IMR-90 (cell line): ENCODE measurements at regions not wholly inside any gene's neighbourhood (a gene's known extent, or its start where the extent isn't known, plus 50 kb on each side); places are given as distances from the start of the nearest gene placed in this dataset.

ENCODE experiments used
- ATAC-seq: fragments of 200-7000 bp; cut with Tn5 transposase; 2 replicates; pipeline ENCODE4 v1.9.1; 2020; ENCODE audit warnings: low read depth, mild to moderate bottlenecking, moderate library complexity
- BruUV-seq: library from RNA; stranded (reverse); fragments of 400-500 nt; replicated peaks from 2 replicates; lab custom pipeline; 2021; lab: Mats Ljungman, UMichigan
- CTCF ChIA-PET: fragments of 300-600 bp; formaldehyde crosslinking; extraction: SDS; loops from one replicate; lab custom pipeline; 2021; ENCODE audit warnings: antibody characterized with exemption; lab: Yijun Ruan, JAX
- POLR2A ChIA-PET: fragments of 300-600 bp; sonication (Branson Sonifier 250); formaldehyde crosslinking; loops from one replicate; lab custom pipeline; 2022; ENCODE audit warnings: antibody characterized with exemption; ENCODE audit not compliant: unreplicated experiment; lab: Charles Lee
- DNase-seq: peaks from one replicate; pipeline ENCODE4 v3.0.0; 2013
- H2AFZ ChIP-seq: replicated peaks from 2 replicates; pipeline ENCODE3; 2013; ENCODE audit warnings: low read length, mild to moderate bottlenecking; ENCODE audit not compliant: poor library complexity
- H2AK5ac ChIP-seq: 2 replicates; pipeline ENCODE4 v1.6.1; 2013; ENCODE audit warnings: low read depth, low read length, inconsistent platforms
- H2AK9ac ChIP-seq: replicated peaks from 2 replicates; pipeline ENCODE3; 2013; ENCODE audit warnings: mild to moderate bottlenecking, low read depth, low read length, moderate library complexity; ENCODE audit not compliant: poor library complexity
- H2BK120ac ChIP-seq: 2 replicates; pipeline ENCODE4 v1.6.1; 2013; ENCODE audit warnings: low read depth, low read length, inconsistent platforms
- H2BK15ac ChIP-seq: 3 replicates; pipeline ENCODE4 v1.6.1; 2013; ENCODE audit warnings: low read depth, low read length, inconsistent platforms
- H2BK20ac ChIP-seq: 2 replicates; pipeline ENCODE4 v1.6.1; 2013; ENCODE audit warnings: low read depth, mild to moderate bottlenecking, inconsistent platforms, low read length, moderate library complexity
- H2BK5ac ChIP-seq: 2 replicates; pipeline ENCODE4 v1.6.1; 2013; ENCODE audit warnings: mild to moderate bottlenecking, low read depth, low read length, inconsistent platforms; ENCODE audit not compliant: poor library complexity, severe bottlenecking
- H3K14ac ChIP-seq: replicated peaks from 2 replicates; pipeline ENCODE4 v1.6.1; 2013; ENCODE audit warnings: low read depth, low read length, inconsistent platforms
- H3K18ac ChIP-seq: 2 replicates; pipeline ENCODE4 v1.6.1; 2013; ENCODE audit warnings: low read depth, low read length, control low read depth
- H3K23ac ChIP-seq: 2 replicates; pipeline ENCODE4 v1.6.1; 2013; ENCODE audit warnings: low read depth, low read length, inconsistent platforms
- H3K27ac ChIP-seq: 2 replicates; pipeline ENCODE4 v1.5.1; 2013; ENCODE audit warnings: mild to moderate bottlenecking, control low read depth, low read length; ENCODE audit not compliant: insufficient read depth
- H3K27me3 ChIP-seq: 2 replicates; pipeline ENCODE4 v1.6.1; 2013; ENCODE audit warnings: low read length; ENCODE audit not compliant: control insufficient read depth, insufficient read depth
- H3K36me3 ChIP-seq: 2 replicates; pipeline ENCODE4 v1.6.1; 2013; ENCODE audit warnings: low read length, mixed read lengths; ENCODE audit not compliant: control insufficient read depth, insufficient read depth
- H3K4ac ChIP-seq: 2 replicates; pipeline ENCODE4 v1.6.1; 2013; ENCODE audit warnings: low read depth, low read length, inconsistent platforms
- H3K4me1 ChIP-seq: 2 replicates; pipeline ENCODE4 v1.6.1; 2013; ENCODE audit warnings: low read length, mixed read lengths; ENCODE audit not compliant: control insufficient read depth, insufficient read depth
- H3K4me2 ChIP-seq: 2 replicates; pipeline ENCODE4 v1.6.1; 2013; ENCODE audit warnings: low read depth, mild to moderate bottlenecking, control low read depth, low read length, moderate library complexity
- H3K4me3 ChIP-seq: 2 replicates; pipeline ENCODE4 v1.5.1; 2013; ENCODE audit warnings: low read depth, mild to moderate bottlenecking, control low read depth, low read length, moderate library complexity; ENCODE audit not compliant: insufficient read depth
- H3K56ac ChIP-seq: 2 replicates; pipeline ENCODE4 v1.6.1; 2013; ENCODE audit warnings: low read length, inconsistent platforms; ENCODE audit not compliant: insufficient read depth; ENCODE audit errors: extremely low read depth
- H3K79me1 ChIP-seq, 2 experiments: 2 replicates each; pipeline ENCODE4 v1.6.1; 2013; ENCODE audit warnings: low read length in 2 of 2, inconsistent platforms in 1 of 2, low read depth in 1 of 2
- H3K9ac ChIP-seq: 2 replicates; pipeline ENCODE4 v1.6.1; 2013; ENCODE audit warnings: low read depth, low read length, control low read depth
- H3K9me1 ChIP-seq: 2 replicates; pipeline ENCODE4 v1.6.1; 2013; ENCODE audit warnings: low read length, inconsistent platforms; ENCODE audit not compliant: insufficient read depth
- H3K9me3 ChIP-seq: 2 replicates; pipeline ENCODE4 v1.6.1; 2013; ENCODE audit warnings: low read length; ENCODE audit not compliant: control insufficient read depth, insufficient read depth
- H4K20me1 ChIP-seq: 2 replicates; pipeline ENCODE4 v1.6.1; 2013; ENCODE audit warnings: low read length, inconsistent platforms; ENCODE audit not compliant: insufficient read depth
- H4K5ac ChIP-seq: 2 replicates; pipeline ENCODE4 v1.6.1; 2013; ENCODE audit warnings: mild to moderate bottlenecking, low read depth, low read length, control low read depth
- H4K8ac ChIP-seq, 2 experiments: 2 replicates each; pipeline ENCODE4 v1.6.1; 2013; ENCODE audit warnings: low read depth in 2 of 2, low read length in 2 of 2, control low read depth in 1 of 2, inconsistent platforms in 1 of 2
- H4K91ac ChIP-seq: 2 replicates; pipeline ENCODE4 v1.6.1; 2013; ENCODE audit warnings: low read depth, low read length, inconsistent platforms; ENCODE audit not compliant: insufficient read depth
- CEBPB ChIP-seq: IDR thresholded peaks from 2 replicates; pipeline ENCODE4 v1.6.1; 2012; ENCODE audit warnings: low read depth, low read length, improper control_type of control experiment
- CTCF ChIP-seq: conservative IDR thresholded peaks from 2 replicates; pipeline ENCODE4 v1.5.1; 2012; ENCODE audit warnings: mild to moderate bottlenecking, low read depth, low read length, improper control_type of control experiment
- MAZ ChIP-seq: IDR thresholded peaks from 2 replicates; pipeline ENCODE4 v1.6.1; 2012; ENCODE audit warnings: low read depth, mild to moderate bottlenecking, low read length, improper control_type of control experiment, moderate library complexity, borderline replicate concordance
- MXI1 ChIP-seq: IDR thresholded peaks from 2 replicates; pipeline ENCODE4 v1.6.1; 2012; ENCODE audit warnings: low read depth, mild to moderate bottlenecking, low read length, moderate library complexity, borderline replicate concordance
- NFE2L2 ChIP-seq: fragments of 150-350 bp; IDR thresholded peaks from 2 replicates; pipeline ENCODE4 v1.6.1; 2016; ENCODE audit warnings: low read depth, mild to moderate bottlenecking, low read length
- SMC3 ChIP-seq: fragments of 150-350 bp; IDR thresholded peaks from 2 replicates; pipeline ENCODE4 v1.6.1; 2016; ENCODE audit warnings: low read depth, mild to moderate bottlenecking, antibody characterized with exemption, low read length, moderate library complexity
- USF2 ChIP-seq: fragments of 150-350 bp; IDR thresholded peaks from 2 replicates; pipeline ENCODE4 v1.6.1; 2017; ENCODE audit warnings: mild to moderate bottlenecking, antibody characterized with exemption, low read length, low read depth
- WGBS, 2 experiments: methylation state at CpG; one replicate each; pipeline versions ENCODE4 v1.1.5 to v1.1.7; 2013; ENCODE audit warnings: missing lambda C conversion rate in 2 of 2; ENCODE audit not compliant: insufficient read length in 1 of 2; ENCODE audit errors: extremely low coverage in 2 of 2; 5-methylcytosine and 5-hydroxymethylcytosine counted together
- dilution Hi-C: fragments of 300-500 bp; cut with HindIII; formaldehyde crosslinking; loops from one replicate; pipeline ENCODE4 v1.14.3; 2018; ENCODE audit warnings: low sequenced_read_pairs; ENCODE audit not compliant: unreplicated experiment
- in situ Hi-C: fragments of 300-500 bp; cut with MboI; formaldehyde crosslinking; loops from 3 replicates; pipeline ENCODE4 v1.14.3; 2019; ENCODE audit warnings: low sequenced_read_pairs, inconsistent platforms, mixed read lengths
- intact Hi-C: fragments of 100-400 bp; cut with micrococcal nuclease; formaldehyde crosslinking; loops from 2 replicates; pipeline ENCODE4 v1.10.0; 2022

GRCh38 chr4:152232271-152232670 is 303.6 kb downstream of the FBXW7 start:
- no peak overlapping the region for H2BK5ac ChIP-seq
- WGBS, 2 experiments, result 67% methylated on average over 1 of the region's 2 CpGs; no CpG with 5 or more reads in 1 of the 2 experiments
- H3K27ac ChIP-seq, result no peak overlapping the region
- H2BK120ac ChIP-seq, result no peak overlapping the region
- ATAC-seq (no peak), DNase-seq (no peak)
- no peak overlapping the region for H4K8ac ChIP-seq
- no peak overlapping the region for H2AK9ac ChIP-seq
- H3K36me3 ChIP-seq, result no peaks in the 10 kb centered on the region
- H4K91ac ChIP-seq, result no peak overlapping the region
- no peak overlapping the region for H4K5ac ChIP-seq
- no peak overlapping the region for H3K18ac ChIP-seq
- H3K4me3 ChIP-seq, result no peak overlapping the region
- dilution Hi-C loops (no loop called here), in situ Hi-C loops (no loop called here), intact Hi-C loops (no loop called here)
- no peaks in the 10 kb centered on the region for H3K79me1 ChIP-seq
- H3K23ac ChIP-seq, result no peak overlapping the region
- no peak overlapping the region for H2BK15ac ChIP-seq
- H3K14ac ChIP-seq, result no peak overlapping the region
- ChIA-PET POLR2A (no interaction called here), CTCF (no interaction called here)
- no peak overlapping the region for H2BK20ac ChIP-seq
- no peak overlapping the region for H3K56ac ChIP-seq
- no peak overlapping the region for H2AK5ac ChIP-seq
- H3K9me1 ChIP-seq, result no peaks in the 10 kb centered on the region
- H3K4me2 ChIP-seq, result no peak overlapping the region
- BruUV-seq, result no TSS peak
- peaks cover 12% of the 10 kb centered on the region; the same call in 1 of the 2 replicates for H3K27me3 ChIP-seq
- no peaks in the 10 kb centered on the region for H3K9me3 ChIP-seq
- H3K4ac ChIP-seq, result no peak overlapping the region
- H3K4me1 ChIP-seq, result no peaks in the 10 kb centered on the region
- no peak for TF ChIP-seq CTCF
- no peak for TF ChIP-seq SMC3
- TF ChIP-seq MXI1, result no peak
- TF ChIP-seq NFE2L2, result no peak
- TF ChIP-seq CEBPB, result no peak
- no peak for TF ChIP-seq MAZ
- TF ChIP-seq USF2, result no peak
- H3K9ac ChIP-seq, result no peak overlapping the region
- no peak overlapping the region for H2AFZ ChIP-seq
- no peaks in the 10 kb centered on the region for H4K20me1 ChIP-seq
